ENCODE measurements at regions not wholly inside any gene's neighbourhood (a gene's known extent, or its start where the extent isn't known, plus 50 kb on each side); places are given as distances from the start of the nearest gene placed in this dataset.

DNA sequence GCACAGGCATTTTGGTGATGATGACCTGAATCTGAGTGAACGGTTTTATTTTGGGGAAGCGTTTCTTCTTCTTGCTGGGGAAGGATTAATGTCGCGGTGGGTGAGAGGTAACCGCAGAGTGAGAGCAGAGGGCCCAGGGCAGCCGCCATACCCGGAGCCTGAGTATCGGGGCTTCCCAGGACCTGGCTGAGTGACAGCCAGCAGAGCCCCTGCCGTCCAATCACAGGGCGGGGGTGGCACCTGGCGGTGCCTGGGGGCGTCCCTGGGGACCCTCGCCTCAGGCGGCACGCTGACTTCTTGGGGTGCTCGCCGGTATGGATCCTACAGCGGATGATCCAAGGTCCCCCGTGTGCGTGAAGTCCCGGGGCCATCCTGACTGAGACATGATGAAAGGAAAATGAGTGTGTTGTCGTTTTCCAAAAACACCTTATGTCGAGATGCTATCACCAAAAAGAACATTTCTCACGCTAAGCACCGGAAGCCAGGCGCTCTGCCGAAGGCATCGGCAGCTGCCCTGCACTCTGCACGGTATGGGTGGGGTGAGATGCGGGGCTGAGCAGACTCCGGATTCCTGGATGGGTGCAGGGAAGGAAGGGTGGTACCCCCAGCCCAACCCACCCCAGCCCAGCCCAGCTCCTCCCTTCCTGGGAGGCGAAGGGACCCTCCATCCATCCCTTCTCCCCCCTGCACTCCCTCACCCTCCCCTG lies 227.9 kb upstream of the SHH start:
- TF ChIP-seq, protein P1, sequence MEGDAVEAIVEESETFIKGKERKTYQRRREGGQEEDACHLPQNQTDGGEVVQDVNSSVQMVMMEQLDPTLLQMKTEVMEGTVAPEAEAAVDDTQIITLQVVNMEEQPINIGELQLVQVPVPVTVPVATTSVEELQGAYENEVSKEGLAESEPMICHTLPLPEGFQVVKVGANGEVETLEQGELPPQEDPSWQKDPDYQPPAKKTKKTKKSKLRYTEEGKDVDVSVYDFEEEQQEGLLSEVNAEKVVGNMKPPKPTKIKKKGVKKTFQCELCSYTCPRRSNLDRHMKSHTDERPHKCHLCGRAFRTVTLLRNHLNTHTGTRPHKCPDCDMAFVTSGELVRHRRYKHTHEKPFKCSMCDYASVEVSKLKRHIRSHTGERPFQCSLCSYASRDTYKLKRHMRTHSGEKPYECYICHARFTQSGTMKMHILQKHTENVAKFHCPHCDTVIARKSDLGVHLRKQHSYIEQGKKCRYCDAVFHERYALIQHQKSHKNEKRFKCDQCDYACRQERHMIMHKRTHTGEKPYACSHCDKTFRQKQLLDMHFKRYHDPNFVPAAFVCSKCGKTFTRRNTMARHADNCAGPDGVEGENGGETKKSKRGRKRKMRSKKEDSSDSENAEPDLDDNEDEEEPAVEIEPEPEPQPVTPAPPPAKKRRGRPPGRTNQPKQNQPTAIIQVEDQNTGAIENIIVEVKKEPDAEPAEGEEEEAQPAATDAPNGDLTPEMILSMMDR (conservative IDR thresholded peaks at IDR 0.05 in 1 of 2, IDR thresholded peaks at IDR 0.05 in 1 of 2; ENCODE audit: low read depth in 1 of 2, low read length in 2 of 2) = no peak
- TF ChIP-seq EZH2 (IDR thresholded peaks at IDR 0.05; ENCODE audit: low read length, missing control alignments) = no peak
